ENCODE measurements at regions not wholly inside any gene's neighbourhood (a gene's known extent, or its start where the extent isn't known, plus 50 kb on each side); places are given as distances from the start of the nearest gene placed in this dataset.

GRCh38 chr11:112610996-112611750 lies 350.0 kb upstream of the NCAM1 start:
- no TSS peak for BruUV-seq (replicated peaks)
- CTCF ChIA-PET, result interaction anchor here (1.8 to 3.2 kb wide), 2 partner anchors 23 to 679 kb away, joined by 4 to 11 read pairs; no protein-coding TSS in a partner anchor
- peak overlapping the region; percentile 39 for H3K4me2 ChIP-seq (ENCODE audit: insufficient read depth, low read length)
- no peaks in the 10 kb centered on the region for H3K79me2 ChIP-seq (ENCODE audit: control insufficient read depth, insufficient read depth, low read length)
- FAIRE-seq, result peak; percentile 80
- peak overlapping the region; percentile 28 for H3K27ac ChIP-seq (ENCODE audit: insufficient read depth, low read depth, low read length)
- no peak overlapping the region for H3K4me3 ChIP-seq (replicated peaks in 1 of 3; ENCODE audit: insufficient read depth in 1 of 3, low read depth in 1 of 3, low read length in 3 of 3)
- H3K36me3 ChIP-seq (ENCODE audit: control insufficient read depth in 2 of 2, extremely low read depth in 1 of 2, insufficient read depth in 2 of 2, low read length in 2 of 2), result no peaks in the 10 kb centered on the region
- H3K9me1 ChIP-seq (replicated peaks; ENCODE audit: control insufficient read depth, extremely low read depth, insufficient read depth, low read length), result no peaks in the 10 kb centered on the region
- no peaks in the 10 kb centered on the region for H3K9me3 ChIP-seq (replicated peaks; ENCODE audit: control insufficient read depth, insufficient read depth, low read length)
- DNase-seq (ENCODE audit: low read depth, low spot score), result peak; percentile 63
- no peak overlapping the region for H2AFZ ChIP-seq (ENCODE audit: low read depth, low read length)
- peaks cover 29% of the 10 kb centered on the region for H3K4me1 ChIP-seq (ENCODE audit: control insufficient read depth, extremely low read depth, insufficient read depth, low read length)
- dilution Hi-C loops (cut with MboI; ENCODE audit: extremely low pct_ligation_motif_present, low sequenced_read_pairs) (no loop called here), intact Hi-C loops (cut with micrococcal nuclease) (loop anchor here (5.0 kb wide), 1 partner anchor 319 kb away; no protein-coding TSS in a partner anchor)
- POLR2A ChIA-PET, result no interaction called here
- H4K20me1 ChIP-seq (replicated peaks; ENCODE audit: control insufficient read depth, extremely low read depth, insufficient read depth, low read length), result no peaks in the 10 kb centered on the region
- no peaks in the 10 kb centered on the region for H3K27me3 ChIP-seq (ENCODE audit: control insufficient read depth in 2 of 2, insufficient read depth in 2 of 2, low read length in 2 of 2)
- peak; percentile 32 for TF ChIP-seq POLR2AphosphoS5 (IDR thresholded peaks at IDR 0.05; ENCODE audit: insufficient read depth, low read depth, low read length)
- no peak for TF ChIP-seq POLR2A (IDR thresholded peaks at IDR 0.05; ENCODE audit: low read depth, low read length)
- TF ChIP-seq MAX (IDR thresholded peaks at IDR 0.05; ENCODE audit: insufficient read depth, insufficient read length), result no peak
- no peak for TF ChIP-seq CTCF (IDR thresholded peaks at IDR 0.05; ENCODE audit: extremely low read depth in 1 of 2, insufficient read depth in 1 of 2, low read depth in 1 of 2, low read length in 2 of 2)
- peak; percentile 32 for TF ChIP-seq GATA2 (IDR thresholded peaks at IDR 0.05; ENCODE audit: insufficient read depth, insufficient read length, low read depth, low read length)
- TF ChIP-seq JUN (IDR thresholded peaks at IDR 0.05; ENCODE audit: borderline replicate concordance, insufficient read depth, insufficient read length, low read depth), result peak; percentile 79
- TF ChIP-seq EZH2 (IDR thresholded peaks at IDR 0.05; ENCODE audit: borderline replicate concordance, low read depth, low read length, severe bottlenecking), result no peak
- peak; percentile 34 for TF ChIP-seq FOS (IDR thresholded peaks at IDR 0.05; ENCODE audit: borderline replicate concordance, insufficient read depth, low read length)
- TF ChIP-seq MYC (IDR thresholded peaks at IDR 0.05; ENCODE audit: low read depth, low read length), result no peak
- no peak overlapping the region for H3K9ac ChIP-seq (replicated peaks; ENCODE audit: extremely low read depth, insufficient read depth, low read length)
